ENCODE measurements at regions not wholly inside any gene's neighbourhood (a gene's known extent, or its start where the extent isn't known, plus 50 kb on each side); places are given as distances from the start of the nearest gene placed in this dataset.
A peak's percentile ranks its signal among the peaks of the same experiment; 100 is the strongest.

- H3K9me3 ChIP-seq (ENCODE audit: low read length) = 0 out of 2 replicates have a peak, but pooled peaks cover 3% of the 10 kb centered on the region
- H3K27me3 ChIP-seq (ENCODE audit: insufficient read depth, low read length) = no peaks in the 10 kb centered on the region
- no peak overlapping the region for H3K4me3 ChIP-seq (ENCODE audit: low read depth, low read length, poor library complexity, severe bottlenecking)
- H3K4me1 ChIP-seq (ENCODE audit: insufficient read depth, low read length, severe bottlenecking) = peaks cover 6% of the 10 kb centered on the region
- H3K9ac ChIP-seq (ENCODE audit: low read length) = no peak overlapping the region
- H3K36me3 ChIP-seq (ENCODE audit: insufficient read depth, low read length) = no peaks in the 10 kb centered on the region
- H3K79me2 ChIP-seq (ENCODE audit: insufficient read depth, low read length) = no peaks in the 10 kb centered on the region
- H3K27ac ChIP-seq (ENCODE audit: low read depth, low read length, poor library complexity, severe bottlenecking) = no peak overlapping the region
- H3F3A ChIP-seq (ENCODE audit: insufficient read depth, low read length) = no peaks in the 10 kb centered on the region
- no peak overlapping the region for H3K4me2 ChIP-seq (ENCODE audit: low read length)
- H4K20me1 ChIP-seq (ENCODE audit: insufficient read depth, low read length) = no peaks in the 10 kb centered on the region
- H2AFZ ChIP-seq (ENCODE audit: low read length) = no peak overlapping the region
- TF ChIP-seq CTCF (IDR thresholded peaks at IDR 0.05; ENCODE audit: low read length) (no peak), EZH2 (IDR thresholded peaks at IDR 0.05; ENCODE audit: borderline replicate concordance, low read length) (no peak)
- H3K9me2 ChIP-seq (ENCODE audit: low read depth, low read length) = no peaks in the 10 kb centered on the region
These were observed 94.0 kb upstream of the TLK1 start for GRCh38 chr2:171254666-171255065.

- Histone ChIP-seq H3K4me2 (ENCODE audit: low read length) (no peak overlapping the region), H3K4me3 (ENCODE audit: low read depth, low read length, poor library complexity, severe bottlenecking) (no peak overlapping the region), H3K79me2 (ENCODE audit: insufficient read depth, low read length) (no peaks in the 10 kb centered on the region), H3K27ac (ENCODE audit: low read depth, low read length, poor library complexity, severe bottlenecking) (no peak overlapping the region), H3F3A (ENCODE audit: insufficient read depth, low read length) (no peaks in the 10 kb centered on the region), H3K9me3 (ENCODE audit: low read length) (0 out of 2 replicates have a peak, but pooled peaks cover 3% of the 10 kb centered on the region), H3K4me1 (ENCODE audit: insufficient read depth, low read length, severe bottlenecking) (peaks cover 6% of the 10 kb centered on the region), H3K36me3 (ENCODE audit: insufficient read depth, low read length) (no peaks in the 10 kb centered on the region), H3K27me3 (ENCODE audit: insufficient read depth, low read length) (no peaks in the 10 kb centered on the region), H2AFZ (ENCODE audit: low read length) (0 out of 2 replicates have a peak overlapping the region, but pooled peaks have one; percentile 53), H3K9ac (ENCODE audit: low read length) (no peak overlapping the region), H3K9me2 (ENCODE audit: low read depth, low read length) (no peaks in the 10 kb centered on the region), H4K20me1 (ENCODE audit: insufficient read depth, low read length) (no peaks in the 10 kb centered on the region)
- TF ChIP-seq EZH2 (IDR thresholded peaks at IDR 0.05; ENCODE audit: borderline replicate concordance, low read length) (no peak), CTCF (IDR thresholded peaks at IDR 0.05; ENCODE audit: low read length) (peak; percentile 25; the same call in 1 of the 2 replicates)
These were observed 93.4 kb upstream of the TLK1 start for GRCh38 chr2:171253900-171254650.

- no peaks in the 10 kb centered on the region for H3F3A ChIP-seq (ENCODE audit: insufficient read depth, low read length)
These were observed 92.6 kb upstream of the TLK1 start for GRCh38 chr2:171253279-171253678.

More at GRCh38 chr2:171253279-171253678, 92.6 kb upstream of the TLK1 start:
- H3K27ac ChIP-seq (ENCODE audit: low read depth, low read length, poor library complexity, severe bottlenecking) = no peak overlapping the region
- no peaks in the 10 kb centered on the region for H3K27me3 ChIP-seq (ENCODE audit: insufficient read depth, low read length)
- peaks cover 9% of the 10 kb centered on the region for H3K4me1 ChIP-seq (ENCODE audit: insufficient read depth, low read length, severe bottlenecking)
- H3K79me2 ChIP-seq (ENCODE audit: insufficient read depth, low read length) = no peaks in the 10 kb centered on the region
- no peak overlapping the region for H3K4me2 ChIP-seq (ENCODE audit: low read length)
- H3K4me3 ChIP-seq (ENCODE audit: low read depth, low read length, poor library complexity, severe bottlenecking) = no peak overlapping the region
- H3K9me2 ChIP-seq (ENCODE audit: low read depth, low read length) = no peaks in the 10 kb centered on the region
- H2AFZ ChIP-seq (ENCODE audit: low read length) = no peak overlapping the region
- H3K36me3 ChIP-seq (ENCODE audit: insufficient read depth, low read length) = no peaks in the 10 kb centered on the region
- no peaks in the 10 kb centered on the region for H3K9me3 ChIP-seq (ENCODE audit: low read length)
- H3K9ac ChIP-seq (ENCODE audit: low read length) = no peak overlapping the region
- no peaks in the 10 kb centered on the region for H4K20me1 ChIP-seq (ENCODE audit: insufficient read depth, low read length)
- TF ChIP-seq EZH2 (IDR thresholded peaks at IDR 0.05; ENCODE audit: borderline replicate concordance, low read length) (no peak), CTCF (IDR thresholded peaks at IDR 0.05; ENCODE audit: low read length) (no peak)
